ENCODE measurements at regions not wholly inside any gene's neighbourhood (a gene's known extent, or its start where the extent isn't known, plus 50 kb on each side); places are given as distances from the start of the nearest gene placed in this dataset.

GRCh38 chr9:115514454-115514853, 396.5 kb upstream of the TNC start:
- Histone ChIP-seq H3K4me1 (ENCODE audit: control insufficient read depth, insufficient read depth, low read length) (peaks cover 19% of the 10 kb centered on the region), H3K27ac (ENCODE audit: low read depth, low read length) (no peak overlapping the region), H3K4me3 (ENCODE audit: low read depth, low read length) (no peak overlapping the region), H3K9ac (ENCODE audit: low read depth, low read length) (no peak overlapping the region), H3K27me3 (ENCODE audit: control insufficient read depth, insufficient read depth, low read length) (no peaks in the 10 kb centered on the region), H3K9me3 (ENCODE audit: control insufficient read depth, insufficient read depth, low read length) (no peaks in the 10 kb centered on the region), H3K36me3 (ENCODE audit: control insufficient read depth, insufficient read depth, low read length) (no peaks in the 10 kb centered on the region; the same call in 1 of the 2 replicates)

GRCh38 chr9:115517335-115518075, 399.5 kb upstream of the TNC start:
- Histone ChIP-seq H3K9ac (ENCODE audit: low read depth, low read length) (no peak overlapping the region), H3K27me3 (ENCODE audit: control insufficient read depth, insufficient read depth, low read length) (no peaks in the 10 kb centered on the region), H3K9me3 (ENCODE audit: control insufficient read depth, insufficient read depth, low read length) (no peaks in the 10 kb centered on the region), H3K36me3 (ENCODE audit: control insufficient read depth, insufficient read depth, low read length) (peaks cover 5% of the 10 kb centered on the region), H3K4me1 (ENCODE audit: control insufficient read depth, insufficient read depth, low read length) (peaks cover 19% of the 10 kb centered on the region), H3K4me3 (ENCODE audit: low read depth, low read length) (no peak overlapping the region), H3K27ac (ENCODE audit: low read depth, low read length) (no peak overlapping the region)

GRCh38 chr9:115520646-115521045, 402.7 kb upstream of the TNC start:
- Histone ChIP-seq H3K4me1 (ENCODE audit: control insufficient read depth, insufficient read depth, low read length) (no peaks in the 10 kb centered on the region; the same call in 1 of the 2 replicates), H3K9me3 (ENCODE audit: control insufficient read depth, insufficient read depth, low read length) (no peaks in the 10 kb centered on the region), H3K36me3 (ENCODE audit: control insufficient read depth, insufficient read depth, low read length) (peaks cover 9% of the 10 kb centered on the region), H3K27ac (ENCODE audit: low read depth, low read length) (no peak overlapping the region), H3K27me3 (ENCODE audit: control insufficient read depth, insufficient read depth, low read length) (no peaks in the 10 kb centered on the region), H3K9ac (ENCODE audit: low read depth, low read length) (no peak overlapping the region), H3K4me3 (ENCODE audit: low read depth, low read length) (no peak overlapping the region)

- peaks cover 9% of the 10 kb centered on the region for H3K36me3 ChIP-seq (ENCODE audit: control insufficient read depth, insufficient read depth, low read length)
These were observed 405.0 kb upstream of the TNC start for GRCh38 chr9:115522912-115523311.

GRCh38 chr9:115524453-115525059, 406.6 kb upstream of the TNC start:
- H3K9me3 ChIP-seq (ENCODE audit: control insufficient read depth, insufficient read depth, low read length) = no peaks in the 10 kb centered on the region
- H3K4me3 ChIP-seq (ENCODE audit: low read depth, low read length) = no peak overlapping the region
- H3K27me3 ChIP-seq (ENCODE audit: control insufficient read depth, insufficient read depth, low read length) = no peaks in the 10 kb centered on the region
- H3K9ac ChIP-seq (ENCODE audit: low read depth, low read length) = no peak overlapping the region
- H3K36me3 ChIP-seq (ENCODE audit: control insufficient read depth, insufficient read depth, low read length) = peaks cover 9% of the 10 kb centered on the region
- no peaks in the 10 kb centered on the region; the same call in 1 of the 2 replicates for H3K4me1 ChIP-seq (ENCODE audit: control insufficient read depth, insufficient read depth, low read length)
- H3K27ac ChIP-seq (ENCODE audit: low read depth, low read length) = no peak overlapping the region

More at GRCh38 chr9:115522912-115523311, 405.0 kb upstream of the TNC start:
- Histone ChIP-seq H3K27ac (ENCODE audit: low read depth, low read length) (no peak overlapping the region), H3K4me1 (ENCODE audit: control insufficient read depth, insufficient read depth, low read length) (no peaks in the 10 kb centered on the region; the same call in 1 of the 2 replicates), H3K27me3 (ENCODE audit: control insufficient read depth, insufficient read depth, low read length) (no peaks in the 10 kb centered on the region), H3K4me3 (ENCODE audit: low read depth, low read length) (no peak overlapping the region), H3K9me3 (ENCODE audit: control insufficient read depth, insufficient read depth, low read length) (no peaks in the 10 kb centered on the region), H3K9ac (ENCODE audit: low read depth, low read length) (no peak overlapping the region)

- no peaks in the 10 kb centered on the region for H3K9me3 ChIP-seq (ENCODE audit: control insufficient read depth, insufficient read depth, low read length)
- H3K4me1 ChIP-seq (ENCODE audit: control insufficient read depth, insufficient read depth, low read length) = no peaks in the 10 kb centered on the region; the same call in 1 of the 2 replicates
- H3K36me3 ChIP-seq (ENCODE audit: control insufficient read depth, insufficient read depth, low read length) = peaks cover 9% of the 10 kb centered on the region
- H3K27ac ChIP-seq (ENCODE audit: low read depth, low read length) = no peak overlapping the region
- H3K9ac ChIP-seq (ENCODE audit: low read depth, low read length) = no peak overlapping the region
- no peak overlapping the region for H3K4me3 ChIP-seq (ENCODE audit: low read depth, low read length)
- H3K27me3 ChIP-seq (ENCODE audit: control insufficient read depth, insufficient read depth, low read length) = no peaks in the 10 kb centered on the region
These were observed 407.4 kb upstream of the TNC start for GRCh38 chr9:115525111-115526058.

GRCh38 chr9:115531410-115532125, 413.6 kb upstream of the TNC start:
- Histone ChIP-seq H3K27me3 (ENCODE audit: control insufficient read depth, insufficient read depth, low read length) (no peaks in the 10 kb centered on the region), H3K27ac (ENCODE audit: low read depth, low read length) (no peak overlapping the region), H3K9ac (ENCODE audit: low read depth, low read length) (no peak overlapping the region), H3K36me3 (ENCODE audit: control insufficient read depth, insufficient read depth, low read length) (no peaks in the 10 kb centered on the region), H3K4me1 (ENCODE audit: control insufficient read depth, insufficient read depth, low read length) (no peaks in the 10 kb centered on the region), H3K4me3 (ENCODE audit: low read depth, low read length) (no peak overlapping the region), H3K9me3 (ENCODE audit: control insufficient read depth, insufficient read depth, low read length) (no peaks in the 10 kb centered on the region)

- no peak overlapping the region for H3K9ac ChIP-seq (ENCODE audit: low read depth, low read length)
- no peaks in the 10 kb centered on the region for H3K27me3 ChIP-seq (ENCODE audit: control insufficient read depth, insufficient read depth, low read length)
- H3K4me1 ChIP-seq (ENCODE audit: control insufficient read depth, insufficient read depth, low read length) = no peaks in the 10 kb centered on the region
- no peaks in the 10 kb centered on the region for H3K9me3 ChIP-seq (ENCODE audit: control insufficient read depth, insufficient read depth, low read length)
- H3K36me3 ChIP-seq (ENCODE audit: control insufficient read depth, insufficient read depth, low read length) = no peaks in the 10 kb centered on the region
- H3K4me3 ChIP-seq (ENCODE audit: low read depth, low read length) = no peak overlapping the region
- H3K27ac ChIP-seq (ENCODE audit: low read depth, low read length) = no peak overlapping the region
These were observed 415.6 kb upstream of the TNC start for GRCh38 chr9:115533511-115533910.

- H3K9me3 ChIP-seq (ENCODE audit: control insufficient read depth, insufficient read depth, low read length) = no peaks in the 10 kb centered on the region
These were observed 422.1 kb upstream of the TNC start for GRCh38 chr9:115540091-115540490.

GRCh38 chr9:115543511-115543910, 425.6 kb upstream of the TNC start:
- H3K4me1 ChIP-seq (ENCODE audit: control insufficient read depth, insufficient read depth, low read length) = no peaks in the 10 kb centered on the region

More at GRCh38 chr9:115540091-115540490, 422.1 kb upstream of the TNC start:
- H3K9ac ChIP-seq (ENCODE audit: low read depth, low read length) = no peak overlapping the region
- no peaks in the 10 kb centered on the region for H3K36me3 ChIP-seq (ENCODE audit: control insufficient read depth, insufficient read depth, low read length)
- H3K27me3 ChIP-seq (ENCODE audit: control insufficient read depth, insufficient read depth, low read length) = no peaks in the 10 kb centered on the region
- no peak overlapping the region for H3K4me3 ChIP-seq (ENCODE audit: low read depth, low read length)
- H3K4me1 ChIP-seq (ENCODE audit: control insufficient read depth, insufficient read depth, low read length) = no peaks in the 10 kb centered on the region
- no peak overlapping the region for H3K27ac ChIP-seq (ENCODE audit: low read depth, low read length)

More at GRCh38 chr9:115543511-115543910, 425.6 kb upstream of the TNC start:
- no peaks in the 10 kb centered on the region for H3K36me3 ChIP-seq (ENCODE audit: control insufficient read depth, insufficient read depth, low read length)
- no peak overlapping the region for H3K4me3 ChIP-seq (ENCODE audit: low read depth, low read length)
- H3K27ac ChIP-seq (ENCODE audit: low read depth, low read length) = no peak overlapping the region
- no peak overlapping the region for H3K9ac ChIP-seq (ENCODE audit: low read depth, low read length)
- H3K9me3 ChIP-seq (ENCODE audit: control insufficient read depth, insufficient read depth, low read length) = no peaks in the 10 kb centered on the region
- no peaks in the 10 kb centered on the region for H3K27me3 ChIP-seq (ENCODE audit: control insufficient read depth, insufficient read depth, low read length)

All from HUES48 (cell line).